ENCODE measurements at regions not wholly inside any gene's neighbourhood (a gene's known extent, or its start where the extent isn't known, plus 50 kb on each side); places are given as distances from the start of the nearest gene placed in this dataset.
A peak's percentile ranks its signal among the peaks of the same experiment; 100 is the strongest.
"Not testable (repeated sequence)": the region's sequence is repeated elsewhere in the genome, so short reads cannot be mapped to it uniquely, and the experiment has no call there.

- no peak for DNase-seq (ENCODE audit: low spot score)
- peaks cover 44% of the 10 kb centered on the region for H3K9me3 Mint-ChIP-seq (ENCODE audit: low read depth)
- no peak overlapping the region for H3K27ac Mint-ChIP-seq (ENCODE audit: unreplicated experiment)
- no peaks in the 10 kb centered on the region for H3K36me3 Mint-ChIP-seq (ENCODE audit: low read depth)
- no peaks in the 10 kb centered on the region for H3K27me3 Mint-ChIP-seq (ENCODE audit: low read depth)
- H3K4me3 Mint-ChIP-seq (ENCODE audit: unreplicated experiment) = no peak overlapping the region
- no peaks in the 10 kb centered on the region for H3K4me1 Mint-ChIP-seq (ENCODE audit: low read depth)
- no peak for TF ChIP-seq CTCF (IDR thresholded peaks at IDR 0.05)
These were observed 1657.8 kb downstream of the MRPL39 start for GRCh38 chr21:23949493-23949892.

GRCh38 chr21:23939369-23940065, 1667.8 kb downstream of the MRPL39 start:
- Mint-ChIP-seq H3K27me3 (ENCODE audit: low read depth) (no peaks in the 10 kb centered on the region), H3K4me3 (ENCODE audit: unreplicated experiment) (no peak overlapping the region), H3K4me1 (ENCODE audit: low read depth) (no peaks in the 10 kb centered on the region), H3K9me3 (ENCODE audit: low read depth) (peaks cover 37% of the 10 kb centered on the region), H3K36me3 (ENCODE audit: low read depth) (no peaks in the 10 kb centered on the region), H3K27ac (ENCODE audit: unreplicated experiment) (no peak overlapping the region)
- no peak for TF ChIP-seq CTCF (IDR thresholded peaks at IDR 0.05)
- DNase-seq (ENCODE audit: low spot score) = no peak

DNA sequence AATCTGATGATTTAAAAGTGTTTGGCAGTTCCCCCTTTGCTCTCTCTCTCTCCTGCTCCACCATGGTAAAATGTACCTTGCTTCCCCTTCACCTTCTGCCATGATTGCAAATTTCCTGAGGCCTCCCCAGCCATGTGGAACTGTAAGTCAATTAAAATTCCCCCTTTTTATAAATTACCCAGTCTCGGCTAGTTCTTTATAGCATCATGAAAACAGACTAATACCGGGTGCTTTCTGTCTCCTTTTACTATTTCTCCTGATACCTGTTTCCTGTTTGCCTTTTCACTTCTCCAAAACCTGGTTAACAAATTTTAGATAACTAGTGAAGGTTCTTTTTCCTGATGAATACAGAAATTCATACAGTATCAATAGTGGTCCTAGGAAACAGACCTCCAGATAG, 1670.3 kb downstream of the MRPL39 start:
- Mint-ChIP-seq H3K4me1 (ENCODE audit: low read depth) (no peaks in the 10 kb centered on the region), H3K36me3 (ENCODE audit: low read depth) (no peaks in the 10 kb centered on the region), H3K4me3 (ENCODE audit: unreplicated experiment) (no peak overlapping the region), H3K27me3 (ENCODE audit: low read depth) (no peaks in the 10 kb centered on the region), H3K27ac (ENCODE audit: unreplicated experiment) (no peak overlapping the region), H3K9me3 (ENCODE audit: low read depth) (peaks cover 34% of the 10 kb centered on the region)
- no peak for DNase-seq (ENCODE audit: low spot score)
- no peak for TF ChIP-seq CTCF (IDR thresholded peaks at IDR 0.05)

GRCh38 chr21:23936224-23936623, 1671.1 kb downstream of the MRPL39 start:
- no peak overlapping the region for H3K27ac Mint-ChIP-seq (ENCODE audit: unreplicated experiment)
- DNase-seq (ENCODE audit: low spot score) = no peak
- H3K4me3 Mint-ChIP-seq (ENCODE audit: unreplicated experiment) = no peak overlapping the region
- TF ChIP-seq CTCF (IDR thresholded peaks at IDR 0.05) = peak; percentile 17
- no peaks in the 10 kb centered on the region for H3K4me1 Mint-ChIP-seq (ENCODE audit: low read depth)
- H3K9me3 Mint-ChIP-seq (ENCODE audit: low read depth) = peaks cover 33% of the 10 kb centered on the region
- no peaks in the 10 kb centered on the region for H3K36me3 Mint-ChIP-seq (ENCODE audit: low read depth)
- no peaks in the 10 kb centered on the region for H3K27me3 Mint-ChIP-seq (ENCODE audit: low read depth)

DNA sequence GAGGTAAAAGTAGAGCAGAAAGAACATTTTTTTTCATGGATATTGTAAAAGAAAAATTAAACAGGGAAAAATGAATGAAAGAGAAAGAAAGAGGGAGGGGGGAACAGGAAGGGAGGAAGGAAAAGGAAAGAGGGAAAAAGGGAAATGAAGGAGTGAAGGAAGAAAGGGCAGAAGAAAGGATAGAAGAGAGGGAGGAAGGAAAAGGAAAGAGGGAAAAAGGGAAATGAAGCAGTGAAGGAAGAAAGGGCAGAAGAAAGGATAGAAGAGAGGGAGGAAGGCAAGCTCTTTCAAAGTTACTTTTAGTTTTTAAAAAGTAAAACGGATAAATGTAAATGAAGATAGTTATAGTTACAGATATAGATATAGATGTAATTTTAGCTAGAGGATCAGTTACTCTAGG, 1676.7 kb downstream of the MRPL39 start:
- H3K27me3 Mint-ChIP-seq (ENCODE audit: low read depth) = no peaks in the 10 kb centered on the region
- peaks cover 19% of the 10 kb centered on the region for H3K9me3 Mint-ChIP-seq (ENCODE audit: low read depth)
- no peak overlapping the region for H3K4me3 Mint-ChIP-seq (ENCODE audit: unreplicated experiment)

DNA sequence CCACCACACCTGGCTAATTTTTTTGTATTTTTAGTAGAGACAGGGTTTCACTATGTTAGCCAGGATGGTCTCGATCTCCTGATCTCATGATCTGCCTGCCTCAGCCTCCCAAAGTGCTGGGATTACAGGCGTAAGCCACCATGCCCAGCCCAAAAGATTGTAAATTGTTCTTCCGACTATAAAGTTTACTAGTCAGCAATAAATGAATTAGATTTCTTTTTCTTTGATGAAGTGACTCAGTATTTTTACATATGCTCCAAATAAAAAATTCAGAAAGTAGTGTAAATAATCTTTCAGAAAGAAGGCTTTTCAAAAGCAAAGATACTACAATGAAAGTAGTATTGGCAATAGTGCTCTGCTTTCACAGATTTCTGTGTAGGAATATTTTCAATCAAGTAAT, 1680.9 kb downstream of the MRPL39 start:
- H3K4me3 Mint-ChIP-seq (ENCODE audit: unreplicated experiment); DNase-seq (ENCODE audit: low spot score); H3K4me1 Mint-ChIP-seq (ENCODE audit: low read depth); H3K27me3 Mint-ChIP-seq (ENCODE audit: low read depth); H3K36me3 Mint-ChIP-seq (ENCODE audit: low read depth); H3K27ac Mint-ChIP-seq (ENCODE audit: unreplicated experiment): not testable (repeated sequence)
- peaks cover 45% of the 10 kb centered on the region for H3K9me3 Mint-ChIP-seq (ENCODE audit: low read depth)

More for the DNA sequence above, 1676.7 kb downstream of the MRPL39 start:
- no peaks in the 10 kb centered on the region for H3K4me1 Mint-ChIP-seq (ENCODE audit: low read depth)
- TF ChIP-seq CTCF (IDR thresholded peaks at IDR 0.05) = no peak
- no peak overlapping the region for H3K27ac Mint-ChIP-seq (ENCODE audit: unreplicated experiment)
- no peaks in the 10 kb centered on the region for H3K36me3 Mint-ChIP-seq (ENCODE audit: low read depth)
- no peak for DNase-seq (ENCODE audit: low spot score)

All from chondrocyte (in vitro differentiated cells).